Caki2 (cell line): ENCODE measurements at regions not wholly inside any gene's neighbourhood (a gene's known extent, or its start where the extent isn't known, plus 50 kb on each side); places are given as distances from the start of the nearest gene placed in this dataset.
"Not testable (repeated sequence)": the region's sequence is repeated elsewhere in the genome, so short reads cannot be mapped to it uniquely, and the experiment has no call there.

Experiments
- DNase-seq: peaks from one replicate; pipeline ENCODE4 v3.0.0-alpha.2; 2015; ENCODE audit warnings: low read depth
- in situ Hi-C: cut with HindIII; loops from 2 replicates; pipeline ENCODE4 v1.10.0; 2016; ENCODE audit warnings: low sequenced_read_pairs, low pct_unique_long_range_greater_than_20kb, mixed read lengths

DNA sequence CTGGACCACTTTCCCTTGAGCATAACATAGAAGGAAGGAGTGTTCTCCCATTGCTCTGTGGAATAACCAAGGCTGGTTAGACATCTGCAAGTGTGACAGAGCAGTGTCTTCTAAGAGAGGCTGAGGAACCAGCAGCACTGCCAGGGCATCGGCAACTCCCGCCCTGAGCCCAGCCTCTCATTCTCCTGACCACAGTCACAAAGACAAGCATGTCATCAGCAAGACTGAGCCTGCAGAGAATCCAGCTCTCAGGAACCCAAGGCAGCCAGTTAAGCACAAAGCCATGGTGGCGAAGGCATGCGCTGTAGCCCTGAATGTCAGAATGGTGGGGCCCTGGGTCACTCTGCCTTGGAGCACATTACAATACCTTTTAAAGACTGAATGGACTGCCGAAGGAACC is 253.9 kb downstream of the AGTPBP1 start:
- in situ Hi-C loops = no loop called here
- no peak for DNase-seq

DNA sequence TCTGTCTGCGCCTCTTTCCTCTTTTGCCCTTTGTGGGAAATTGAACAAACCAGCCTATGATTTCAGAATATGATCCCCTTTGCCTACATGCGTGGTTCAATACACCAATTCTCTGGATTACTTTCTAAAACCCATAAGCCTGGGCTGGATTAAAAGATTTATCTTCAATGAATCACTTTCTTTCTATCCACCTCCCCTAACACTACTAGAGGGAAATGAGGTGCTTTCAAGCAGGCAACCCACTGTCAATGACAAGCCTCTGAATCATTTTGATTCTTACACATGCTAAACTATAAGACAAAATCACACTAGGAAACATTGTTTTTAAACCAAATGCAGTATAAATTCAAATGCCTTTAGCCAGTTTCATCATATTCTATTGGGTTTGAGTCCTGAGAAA is 257.5 kb downstream of the AGTPBP1 start:
- in situ Hi-C loops = no loop called here

DNA sequence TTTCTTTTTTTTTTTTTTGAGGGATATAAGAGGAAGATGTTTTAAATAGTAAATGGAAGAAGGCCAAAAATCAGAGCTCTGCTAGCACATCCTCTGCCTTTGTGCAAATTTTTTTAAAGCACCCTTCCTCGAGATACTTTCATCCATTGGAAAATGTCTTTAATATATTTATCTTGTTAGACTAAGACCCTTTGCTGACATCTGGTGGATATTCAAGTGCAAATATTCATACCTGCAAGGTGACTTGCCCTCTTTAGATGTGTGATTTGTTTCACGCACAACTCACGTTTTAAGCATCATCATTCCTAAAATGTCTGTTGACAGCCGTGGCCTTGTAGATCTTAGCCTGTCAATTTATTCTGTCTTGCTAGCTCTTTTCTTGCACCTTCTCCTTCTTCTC is 258.5 kb downstream of the AGTPBP1 start:
- in situ Hi-C loops = no loop called here
- no peak for DNase-seq

More for the DNA sequence above, 257.5 kb downstream of the AGTPBP1 start:
- no peak for DNase-seq

DNA sequence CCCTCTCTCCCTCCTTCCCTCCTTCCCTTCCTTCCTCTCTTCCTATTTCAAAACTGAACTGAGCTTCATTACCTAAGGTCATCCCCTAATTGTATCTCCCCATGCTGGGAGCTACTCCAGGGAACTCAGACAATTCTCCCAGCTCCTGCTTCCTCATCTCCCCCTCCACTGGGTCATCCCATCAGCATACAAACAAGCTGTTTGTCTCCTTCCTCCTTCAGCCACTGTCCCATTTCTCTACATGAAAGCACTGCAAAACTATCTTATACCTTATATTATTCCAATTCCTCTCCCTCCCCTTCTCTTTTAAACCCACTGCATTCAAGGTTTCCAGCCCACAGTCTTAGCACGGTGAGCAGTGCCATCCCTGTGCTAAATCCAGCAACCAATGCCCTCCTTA is 262.4 kb downstream of the AGTPBP1 start:
- in situ Hi-C loops = no loop called here
- DNase-seq = no peak

DNA sequence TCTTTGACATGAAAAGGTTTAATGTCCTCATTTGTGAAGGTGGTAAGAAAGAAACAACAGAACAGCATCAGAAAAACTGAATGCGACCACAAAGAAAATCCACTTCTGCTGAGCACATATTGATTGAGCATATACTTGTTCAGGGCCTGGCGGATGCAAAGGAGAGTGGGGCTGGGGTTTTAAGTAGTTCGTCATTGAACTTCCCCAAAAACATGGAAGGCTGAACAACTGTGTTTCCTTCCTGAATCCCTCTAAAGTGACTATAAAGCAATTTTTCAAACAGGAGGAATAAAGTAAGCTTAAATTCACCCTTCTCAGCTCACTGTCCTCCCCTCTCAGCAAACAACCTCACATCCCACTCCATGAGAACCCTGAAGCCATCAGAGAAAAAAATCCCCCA is 262.9 kb downstream of the AGTPBP1 start:
- no peak for DNase-seq
- in situ Hi-C loops = no loop called here

DNA sequence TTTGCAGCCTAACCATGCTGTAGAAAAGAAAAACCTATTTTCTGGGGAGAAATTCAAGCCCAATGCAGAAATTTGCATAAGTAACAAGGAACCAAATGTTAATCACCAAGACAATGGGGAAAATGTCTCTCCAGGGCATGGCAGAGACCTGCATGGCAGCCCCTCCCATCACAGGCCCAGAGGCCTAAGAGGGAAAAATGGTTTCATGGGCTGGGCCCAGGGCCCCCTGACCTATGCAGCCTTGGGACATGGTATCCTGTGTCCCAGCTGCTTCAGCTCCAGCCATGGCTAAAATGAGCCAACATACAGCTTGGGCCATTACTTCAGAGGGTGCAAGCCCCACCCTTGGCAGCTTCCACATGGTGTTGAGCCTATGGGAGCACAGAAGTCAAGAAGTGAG is 266.9 kb downstream of the AGTPBP1 start:
- in situ Hi-C loops, DNase-seq: not testable (repeated sequence)

DNA sequence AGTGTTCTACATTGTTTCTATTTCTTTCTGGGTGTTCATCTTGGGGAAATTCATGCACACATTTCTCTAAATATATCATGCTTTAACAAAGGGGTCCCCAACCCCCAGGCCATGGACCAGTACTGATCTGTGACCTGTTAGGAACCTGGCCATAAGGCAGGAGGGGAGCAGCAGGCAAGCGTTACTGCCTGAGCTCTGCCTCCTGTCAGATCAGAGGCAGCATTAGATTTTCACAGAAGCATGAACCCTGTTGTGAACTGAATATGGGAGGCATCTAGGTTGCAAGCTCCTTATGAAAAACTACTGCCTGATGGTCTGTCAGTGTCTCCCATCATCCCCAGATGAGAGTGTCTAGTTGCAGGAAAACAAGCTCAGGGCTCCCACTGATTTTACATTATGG is 270.0 kb downstream of the AGTPBP1 start:
- in situ Hi-C loops = no loop called here
- DNase-seq = no peak

DNA sequence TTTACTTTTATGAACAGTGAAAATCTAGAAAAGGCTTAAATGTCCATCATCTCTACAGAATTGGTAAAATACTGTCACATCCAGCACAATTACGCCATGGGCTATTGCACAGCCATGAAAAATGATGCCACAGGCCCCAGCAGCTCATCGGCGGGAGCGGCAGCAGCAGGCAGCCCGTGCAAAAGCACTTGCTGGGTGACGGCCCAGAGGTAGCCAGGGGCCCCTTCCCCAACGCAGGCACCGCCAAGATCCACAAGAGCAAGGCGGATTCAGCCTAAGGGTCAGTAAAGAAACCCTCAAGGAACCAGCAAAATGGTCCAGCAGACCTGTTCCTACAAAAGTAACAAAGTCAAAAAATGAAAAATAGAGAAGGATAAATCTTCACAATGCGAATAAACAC is 272.7 kb downstream of the AGTPBP1 start:
- in situ Hi-C loops = no loop called here
- DNase-seq = no peak

DNA sequence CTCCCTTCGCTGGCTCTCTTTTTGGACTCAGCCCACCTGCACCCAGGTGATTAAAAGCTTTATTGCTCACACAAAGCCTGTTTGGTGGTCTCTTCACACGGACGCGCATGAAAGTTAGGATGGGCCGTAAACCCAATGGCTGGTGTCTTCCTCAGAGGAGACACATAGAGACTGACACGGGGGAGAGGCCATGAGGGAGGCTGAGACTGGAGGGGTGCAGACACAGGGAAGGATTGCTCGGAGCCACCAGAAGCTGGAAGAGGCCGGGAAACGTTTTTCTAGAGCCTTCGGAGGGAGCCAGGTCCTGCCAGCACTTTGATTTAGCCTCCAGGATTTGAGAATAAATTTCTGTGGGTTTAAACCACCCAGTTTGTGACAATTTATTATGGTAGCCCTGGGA is 274.9 kb downstream of the AGTPBP1 start:
- in situ Hi-C loops = no loop called here
- no peak for DNase-seq

DNA sequence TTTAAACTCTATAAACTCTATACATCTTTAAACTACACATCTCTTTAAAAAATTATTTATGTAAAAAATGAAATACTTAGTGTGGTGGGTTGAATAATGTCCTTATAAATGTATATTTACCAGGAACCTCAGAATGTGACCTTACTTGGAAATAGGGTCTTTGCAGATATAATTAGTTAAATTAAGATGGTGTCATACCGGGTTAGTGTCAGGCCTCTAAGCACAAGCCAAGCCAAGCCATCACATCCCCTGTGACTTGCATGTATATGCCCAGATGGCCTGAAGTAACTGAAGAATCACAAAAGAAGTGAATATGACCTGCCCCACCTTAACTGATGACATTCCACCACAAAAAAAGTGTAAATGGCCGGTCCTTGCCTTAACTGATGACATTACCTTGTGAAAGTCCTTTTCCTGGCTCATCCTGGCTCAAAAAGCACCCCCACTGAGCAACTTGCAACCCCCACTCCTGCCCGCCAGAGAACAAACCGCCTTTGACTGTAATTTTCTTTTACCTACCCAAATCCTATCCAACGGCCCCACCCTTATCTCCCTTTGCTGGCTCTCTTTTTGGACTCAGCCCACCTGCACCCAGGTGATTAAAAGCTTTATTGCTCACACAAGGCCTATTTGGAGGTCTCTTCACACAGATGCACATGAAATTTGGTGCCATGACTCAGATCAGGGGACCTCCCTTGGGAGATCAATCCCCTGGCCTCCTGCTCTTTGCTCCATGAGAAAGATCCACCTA is 283.5 kb downstream of the AGTPBP1 start:
- in situ Hi-C loops, DNase-seq: not testable (repeated sequence)

DNA sequence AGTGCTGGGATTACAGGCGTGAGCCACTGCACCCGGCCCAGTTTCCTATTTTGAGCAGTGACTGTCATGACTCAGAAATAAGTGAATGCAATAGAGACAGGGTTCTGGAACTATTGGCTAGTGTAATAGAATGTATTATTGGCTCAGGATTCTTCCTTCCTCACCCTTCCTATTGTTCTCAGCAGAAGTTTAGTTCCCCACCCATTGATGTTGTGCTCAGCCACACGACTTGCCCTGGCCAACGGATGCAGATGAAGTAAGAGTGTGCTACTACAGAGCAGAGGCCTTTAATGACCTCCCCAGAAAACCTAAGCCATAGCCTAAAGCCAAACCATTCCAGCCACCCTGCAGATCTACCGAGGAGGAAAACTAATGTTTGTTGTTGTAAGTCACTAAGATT is 287.9 kb downstream of the AGTPBP1 start:
- in situ Hi-C loops = no loop called here
- DNase-seq = no peak

DNA sequence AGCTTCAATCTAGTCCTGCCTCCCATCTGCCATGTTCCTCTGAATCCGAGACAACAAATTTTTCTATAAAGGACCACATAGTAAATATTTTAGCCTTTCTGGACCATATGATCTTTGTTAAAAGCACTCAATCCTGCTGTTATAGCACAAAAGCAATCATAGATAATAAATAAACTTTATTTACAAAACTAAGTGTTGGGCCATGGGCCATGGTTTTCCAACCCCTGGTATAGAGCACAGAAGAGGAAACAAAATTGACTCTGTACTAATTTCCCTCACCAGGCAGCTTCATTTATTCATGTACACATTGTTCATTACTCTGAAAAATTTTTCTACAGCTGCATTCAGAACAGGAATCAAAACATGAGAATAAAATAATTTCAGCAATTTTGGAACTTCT is 288.9 kb downstream of the AGTPBP1 start:
- in situ Hi-C loops = no loop called here
- DNase-seq = no peak

DNA sequence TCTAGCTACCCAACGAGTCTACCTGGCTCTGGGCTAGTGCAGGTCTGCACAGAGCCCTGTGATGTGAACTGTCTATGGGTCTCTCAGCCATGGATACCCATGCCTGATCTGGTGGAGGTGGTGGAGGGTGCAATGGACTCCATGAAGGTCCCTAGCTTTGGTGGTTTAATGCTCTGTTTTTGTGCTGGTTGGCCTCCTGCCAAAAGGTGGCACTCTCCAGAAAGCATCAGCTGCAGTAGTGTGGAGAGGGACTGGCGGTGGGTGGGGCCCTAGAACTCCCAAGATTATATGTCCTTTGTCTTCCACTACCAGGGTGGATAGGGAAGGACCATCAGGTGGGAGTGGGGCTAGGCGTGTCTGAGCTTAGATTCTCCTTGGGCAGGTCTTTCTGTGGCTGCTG is 290.1 kb downstream of the AGTPBP1 start:
- no peak for DNase-seq
- in situ Hi-C loops = no loop called here

DNA sequence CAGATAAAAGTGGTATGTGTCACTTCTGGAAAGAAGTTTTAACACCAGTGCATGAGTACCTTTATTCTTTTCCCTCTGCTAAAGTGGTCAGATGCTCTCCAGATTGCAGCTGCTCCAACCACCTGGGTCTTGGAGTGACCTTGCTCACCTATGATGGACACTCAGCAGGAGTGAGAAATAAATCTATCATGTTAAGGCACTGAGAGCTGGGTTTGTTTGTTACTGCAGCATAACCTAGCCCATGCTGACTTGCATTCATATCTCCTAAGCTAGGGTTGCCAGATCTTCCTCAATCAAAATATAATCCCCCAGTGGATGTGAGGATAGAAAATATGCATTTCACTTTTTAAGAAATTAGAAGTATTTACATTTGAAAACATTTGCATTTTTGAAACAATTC is 295.9 kb downstream of the AGTPBP1 start:
- in situ Hi-C loops = no loop called here
- DNase-seq = no peak

DNA sequence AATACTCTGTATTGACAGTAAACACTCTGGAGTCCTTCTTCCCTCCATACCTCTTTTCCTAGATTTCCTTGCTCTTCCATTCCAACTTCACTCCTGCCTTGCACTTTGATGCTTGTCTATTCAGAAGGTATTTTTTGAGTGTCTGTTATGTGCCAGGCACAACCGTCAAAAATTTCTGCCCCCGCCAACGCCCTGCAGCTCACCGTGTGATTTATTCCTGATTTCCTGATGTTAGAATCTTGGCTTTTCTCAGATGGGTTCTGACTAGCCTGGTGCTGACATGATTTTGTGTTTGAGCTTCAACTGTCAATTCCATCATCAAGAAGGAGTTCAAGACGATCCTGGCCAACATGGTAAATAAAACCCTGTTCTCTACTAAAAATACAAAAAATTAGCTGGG is 297.5 kb downstream of the AGTPBP1 start:
- no peak for DNase-seq
- in situ Hi-C loops = no loop called here

DNA sequence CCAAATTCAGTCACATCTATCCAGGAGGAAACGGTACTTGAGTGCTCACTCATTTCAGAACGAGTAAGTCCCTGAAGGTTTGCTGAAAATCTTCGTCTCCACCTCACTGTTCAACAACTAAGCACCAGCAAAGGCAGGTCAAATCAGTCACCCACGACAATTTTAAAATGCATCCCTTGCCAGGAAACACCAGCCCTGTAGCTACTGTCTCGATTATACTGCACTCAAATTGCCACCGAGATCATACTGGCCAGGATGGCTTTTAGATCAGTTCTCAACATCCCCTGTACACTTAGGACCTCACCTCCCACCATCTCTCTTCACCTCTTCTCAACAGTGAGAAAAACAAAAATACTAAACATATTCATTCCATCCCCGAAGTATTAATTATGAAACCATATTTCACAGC is 298.6 kb downstream of the AGTPBP1 start:
- in situ Hi-C loops = no loop called here

DNA sequence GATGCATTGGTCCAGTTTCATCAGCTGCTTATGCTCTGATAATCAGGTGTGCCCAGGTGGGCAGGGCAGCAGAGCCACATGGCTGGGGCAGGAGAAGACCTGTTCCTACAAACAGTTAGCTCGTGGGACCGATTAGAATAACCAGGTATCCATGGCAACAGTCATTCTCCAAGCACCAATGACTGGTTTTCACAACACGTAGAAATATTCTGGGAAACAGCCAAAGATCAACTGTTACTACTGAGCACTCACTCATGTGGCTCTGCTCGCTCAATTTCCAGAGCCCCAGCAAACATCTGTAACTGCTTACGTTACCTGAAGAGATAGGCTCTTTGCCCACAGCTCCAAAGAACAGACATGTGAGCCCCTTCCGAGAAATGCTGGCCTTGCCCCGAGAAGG is 302.0 kb downstream of the AGTPBP1 start:
- DNase-seq = no peak
- in situ Hi-C loops = no loop called here

More for the DNA sequence above, 298.6 kb downstream of the AGTPBP1 start:
- no peak for DNase-seq

DNA sequence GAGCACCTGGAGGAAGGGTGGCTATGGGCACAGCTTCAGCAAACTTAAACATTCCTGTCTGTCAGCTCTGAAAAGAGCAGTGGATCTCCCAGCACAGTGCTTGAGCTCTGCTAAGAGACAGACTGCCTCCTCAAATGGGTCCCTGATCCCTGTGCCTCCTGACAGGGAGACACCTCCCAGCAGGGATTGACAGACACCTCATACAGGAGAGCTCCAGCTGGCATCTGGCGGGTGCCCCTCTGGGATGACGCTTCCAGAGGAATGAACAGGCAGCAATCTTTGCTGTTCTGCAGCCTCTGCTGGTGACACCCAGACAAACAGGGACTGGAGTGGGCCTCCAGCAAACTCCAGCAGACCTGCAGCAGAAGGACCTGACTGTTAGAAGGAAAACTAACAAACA is 307.8 kb downstream of the AGTPBP1 start:
- DNase-seq, in situ Hi-C loops: not testable (repeated sequence)

DNA sequence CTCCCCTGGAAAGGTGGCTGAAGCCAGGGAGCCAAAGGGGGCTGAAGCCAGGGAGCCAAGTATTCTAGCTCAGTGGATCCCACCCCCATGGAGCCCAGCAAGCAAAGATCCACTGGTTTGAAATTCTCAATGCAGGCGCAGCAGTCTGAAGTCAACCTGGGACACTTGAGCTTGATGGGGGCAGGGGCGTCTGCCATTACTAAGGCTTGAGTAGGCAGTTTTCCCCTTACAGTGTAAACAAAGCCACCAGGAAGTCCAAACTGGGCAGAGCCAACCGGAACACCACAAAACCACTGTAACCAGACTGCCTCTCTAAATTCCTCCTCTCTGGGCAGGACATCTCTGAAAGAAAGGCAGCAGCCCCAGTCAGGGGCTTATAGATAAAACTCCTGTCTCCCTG is 308.2 kb downstream of the AGTPBP1 start:
- in situ Hi-C loops, DNase-seq: not testable (repeated sequence)

DNA sequence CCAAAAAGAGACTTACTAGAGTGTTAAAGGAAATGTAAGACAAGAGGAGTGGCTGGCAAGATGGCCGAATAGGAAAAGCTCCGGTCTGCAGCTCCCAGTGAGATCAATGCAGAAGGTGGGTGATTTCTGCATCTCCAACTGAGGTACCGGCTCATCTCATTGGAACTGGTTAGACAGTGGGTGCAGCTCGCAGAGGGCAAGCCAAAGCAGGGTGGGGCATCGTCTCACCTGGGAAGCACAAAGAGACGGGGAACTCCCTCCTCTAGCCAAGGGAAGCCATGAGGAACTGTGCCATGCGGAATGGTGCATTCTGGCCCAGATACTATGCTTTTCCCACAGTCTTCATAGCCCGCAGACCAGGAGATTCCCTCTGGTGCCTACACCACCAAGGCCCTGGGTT is 308.7 kb downstream of the AGTPBP1 start:
- in situ Hi-C loops = no loop called here
- DNase-seq = no peak
